Body of pancreas (tissue), 4 donors: ENCODE measurements at regions not wholly inside any gene's neighbourhood (a gene's known extent, or its start where the extent isn't known, plus 50 kb on each side); places are given as distances from the start of the nearest gene placed in this dataset.

Experiments used
- ATAC-seq: fragments of 150-250 bp; one replicate; pipeline ENCODE4 v1.9.1; 2016
- DNase-seq, 4 donors: peaks; one replicate each; pipeline ENCODE4 v3.0.0-alpha.2; 2019
- H3K27ac ChIP-seq, 4 donors: fragments of 200-600 bp; sonication (generic); 1 replicate in 3 of 4; 2 replicates in 1 of 4; pipeline versions ENCODE4 v1.5.1 to v1.6.1; 2016 to 2019; ENCODE audit warnings: mild to moderate bottlenecking in 1 of 4, mixed read lengths in 1 of 4, moderate library complexity in 1 of 4
- H3K27me3 ChIP-seq, 2 donors: fragments of 200-600 bp; sonication (generic); one replicate each; pipeline ENCODE4 v1.6.0; 2016; ENCODE audit warnings: mild to moderate bottlenecking in 1 of 2
- H3K36me3 ChIP-seq, 2 donors: fragments of 200-600 bp; sonication (generic); replicated peaks in 1 of 2; 2 replicates each; pipeline ENCODE4 v1.5.1; 2016; ENCODE audit warnings: low read depth in 2 of 2; ENCODE audit not compliant: insufficient read depth in 1 of 2
- H3K4me1 ChIP-seq: fragments of 200-600 bp; sonication (generic); one replicate; pipeline ENCODE4 v1.6.0; 2016
- H3K4me3 ChIP-seq, 2 donors: fragments of 200-600 bp; sonication (generic); 1 replicate in 1 of 2; 2 replicates in 1 of 2; pipeline ENCODE4 v1.5.1; 2016 to 2019
- H3K9me3 ChIP-seq, 3 donors: fragments of 200-600 bp; sonication (generic); 1 replicate in 2 of 3; 2 replicates in 1 of 3; pipeline ENCODE4 v1.5.1; 2016
- CTCF ChIP-seq, 7 experiments: fragments of 450-650 bp in 4 of 7; fragments of 200-600 bp in 3 of 7; sonication (generic) in 3 of 7; IDR thresholded peaks; one replicate each; pipeline ENCODE4 v1.5.1; 2016 to 2019; ENCODE audit warnings: antibody characterized with exemption in 7 of 7
- POLR2A ChIP-seq, 3 donors: fragments of 450-650 bp; IDR thresholded peaks; one replicate each; pipeline ENCODE4 v1.6.1; 2016; ENCODE audit warnings: antibody characterized with exemption in 3 of 3, mild to moderate bottlenecking in 2 of 3
- WGBS, 2 donors: methylation state at CpG; one replicate each; pipeline ENCODE4 v1.1.5; 2017; 5-methylcytosine and 5-hydroxymethylcytosine counted together
- intact Hi-C: fragments of 100-400 bp; cut with DNase I; formaldehyde crosslinking; loops from one replicate; pipeline ENCODE4 v1.15.1; 2023

GRCh38 chr2:177106212-177106611, 106.4 kb upstream of the HNRNPA3 start:
- DNase-seq (no peak), ATAC-seq (no peak)
- Histone ChIP-seq H3K27me3 (no peaks in the 10 kb centered on the region), H3K27ac (no peak overlapping the region), H3K4me3 (no peak overlapping the region), H3K36me3 (no peaks in the 10 kb centered on the region), H3K4me1 (no peaks in the 10 kb centered on the region), H3K9me3 (no peaks in the 10 kb centered on the region)
- WGBS, 2 donors, result 68 to 73% methylated on average over 2 of the region's 2 CpGs
- intact Hi-C loops, result no loop called here
- TF ChIP-seq CTCF (IDR thresholded peaks at IDR 0.05), result no peak
- no peak for TF ChIP-seq POLR2A (IDR thresholded peaks at IDR 0.05)

GRCh38 chr2:177108890-177109289, 103.7 kb upstream of the HNRNPA3 start:
- DNase-seq (no peak), ATAC-seq (no peak)
- intact Hi-C loops, result no loop called here
- 55 to 71% methylated on average over 2 of the region's 2 CpGs for WGBS, 2 donors
- no peaks in the 10 kb centered on the region for H3K4me1 ChIP-seq
- no peaks in the 10 kb centered on the region for H3K9me3 ChIP-seq
- no peak overlapping the region for H3K27ac ChIP-seq
- no peaks in the 10 kb centered on the region for H3K36me3 ChIP-seq
- H3K27me3 ChIP-seq, result no peaks in the 10 kb centered on the region
- no peak overlapping the region for H3K4me3 ChIP-seq
- TF ChIP-seq POLR2A (IDR thresholded peaks at IDR 0.05), result no peak
- TF ChIP-seq CTCF (IDR thresholded peaks at IDR 0.05), result no peak

GRCh38 chr2:177114712-177115111, 97.9 kb upstream of the HNRNPA3 start:
- no peak overlapping the region for H3K4me3 ChIP-seq
- ATAC-seq, result no peak
- TF ChIP-seq POLR2A (IDR thresholded peaks at IDR 0.05) (no peak), CTCF (IDR thresholded peaks at IDR 0.05) (no peak)
- intact Hi-C loops, result no loop called here
- no peaks in the 10 kb centered on the region for H3K27me3 ChIP-seq
- H3K4me1 ChIP-seq, result no peaks in the 10 kb centered on the region
- 87% methylated on average over 5 of the region's 5 CpGs for WGBS, 2 donors
- DNase-seq, result no peak
- no peaks in the 10 kb centered on the region for H3K9me3 ChIP-seq
- no peaks in the 10 kb centered on the region for H3K36me3 ChIP-seq
- no peak overlapping the region for H3K27ac ChIP-seq

GRCh38 chr2:177117755-177118154, 94.8 kb upstream of the HNRNPA3 start:
- no peaks in the 10 kb centered on the region for H3K27me3 ChIP-seq
- no peaks in the 10 kb centered on the region for H3K36me3 ChIP-seq
- WGBS, 2 donors, result 75 to 88% methylated on average over 3 of the region's 3 CpGs
- intact Hi-C loops, result no loop called here
- TF ChIP-seq POLR2A (IDR thresholded peaks at IDR 0.05), result no peak
- TF ChIP-seq CTCF (IDR thresholded peaks at IDR 0.05), result no peak
- ATAC-seq, result no peak
- H3K4me3 ChIP-seq, result no peak overlapping the region
- H3K9me3 ChIP-seq, result no peaks in the 10 kb centered on the region
- DNase-seq, result no peak
- no peaks in the 10 kb centered on the region for H3K4me1 ChIP-seq
- no peak overlapping the region for H3K27ac ChIP-seq

- TF ChIP-seq CTCF (IDR thresholded peaks at IDR 0.05) (no peak), POLR2A (IDR thresholded peaks at IDR 0.05) (no peak)
Measured at GRCh38 chr2:177118636-177119035, 94.0 kb upstream of the HNRNPA3 start.

More at GRCh38 chr2:177118636-177119035, 94.0 kb upstream of the HNRNPA3 start:
- Histone ChIP-seq H3K27me3 (no peaks in the 10 kb centered on the region), H3K27ac (no peak overlapping the region), H3K4me1 (no peaks in the 10 kb centered on the region), H3K9me3 (no peaks in the 10 kb centered on the region), H3K4me3 (no peak overlapping the region), H3K36me3 (no peaks in the 10 kb centered on the region)
- ATAC-seq, result no peak
- DNase-seq, result no peak
- 74 to 77% methylated on average over 2 of the region's 2 CpGs for WGBS, 2 donors
- intact Hi-C loops, result no loop called here
